CD14-positive monocyte (primary cell): ENCODE measurements at regions not wholly inside any gene's neighbourhood (a gene's known extent, or its start where the extent isn't known, plus 50 kb on each side); places are given as distances from the start of the nearest gene placed in this dataset.

Experiments
- DNase-seq, 3 donors: peaks; one replicate each; pipeline ENCODE4 v3.0.0-alpha.2; 2011 to 2022
- H2AFZ ChIP-seq: 2 replicates; pipeline ENCODE4 v1.6.0; 2012; ENCODE audit warnings: mild to moderate bottlenecking, low read depth, low read length, inconsistent platforms; ENCODE audit not compliant: insufficient read depth, poor library complexity, severe bottlenecking
- H3K27ac ChIP-seq, 2 donors: 1 replicate in 1 of 2; 2 replicates in 1 of 2; pipeline ENCODE4 v1.5.1; 2012 to 2013; ENCODE audit warnings: low read length in 2 of 2, control low read depth in 1 of 2, inconsistent platforms in 1 of 2, low read depth in 1 of 2, mild to moderate bottlenecking in 1 of 2
- H3K27me3 ChIP-seq, 2 donors: one replicate each; pipeline versions ENCODE4 v1.6.0 to v1.6.1; 2011 to 2013; ENCODE audit warnings: low read length in 2 of 2; ENCODE audit not compliant: control insufficient read depth in 2 of 2, insufficient read depth in 2 of 2
- H3K36me3 ChIP-seq, 2 donors: replicated peaks in 1 of 2; 1 replicate in 1 of 2; 2 replicates in 1 of 2; pipeline versions ENCODE4 v1.5.1 to v1.6.1; 2012 to 2013; ENCODE audit warnings: low read length in 2 of 2, control low read depth in 1 of 2, inconsistent platforms in 1 of 2, mild to moderate bottlenecking in 1 of 2; ENCODE audit not compliant: insufficient read depth in 2 of 2, control insufficient read depth in 1 of 2
- H3K4me1 ChIP-seq, 2 donors: 1 replicate in 1 of 2; 2 replicates in 1 of 2; pipeline versions ENCODE4 v1.5.1 to v1.6.1; 2012 to 2013; ENCODE audit warnings: low read length in 2 of 2, control low read depth in 1 of 2, inconsistent platforms in 1 of 2, mild to moderate bottlenecking in 1 of 2, moderate library complexity in 1 of 2; ENCODE audit not compliant: insufficient read depth in 2 of 2, control insufficient read depth in 1 of 2
- H3K4me2 ChIP-seq: replicated peaks from 2 replicates; pipeline ENCODE3; 2012; ENCODE audit warnings: low read length, moderate library complexity, mild to moderate bottlenecking; ENCODE audit not compliant: poor library complexity, severe bottlenecking; ENCODE audit errors: extremely low read depth
- H3K4me3 ChIP-seq, 3 experiments: fragments of 200-600 bp in 1 of 3; sonication (generic) in 1 of 3; replicated peaks in 1 of 3; 1 replicate in 2 of 3; 2 replicates in 1 of 3; pipeline ENCODE4 v1.5.1; 2011 to 2013; ENCODE audit warnings: low read length in 3 of 3, mild to moderate bottlenecking in 3 of 3, control low read depth in 2 of 3, low read depth in 2 of 3, inconsistent platforms in 1 of 3, moderate library complexity in 1 of 3
- H3K79me2 ChIP-seq: 2 replicates; pipeline ENCODE4 v1.6.0; 2012; ENCODE audit warnings: mild to moderate bottlenecking, control low read depth, inconsistent platforms, low read length, moderate library complexity; ENCODE audit not compliant: insufficient read depth
- H3K9ac ChIP-seq: 2 replicates; pipeline ENCODE4 v1.6.0; 2017; ENCODE audit warnings: low read length, mild to moderate bottlenecking; ENCODE audit not compliant: insufficient read depth, poor library complexity, severe bottlenecking
- H3K9me3 ChIP-seq, 2 donors: replicated peaks in 1 of 2; 1 replicate in 1 of 2; 2 replicates in 1 of 2; pipeline versions ENCODE4 v1.5.1 to v1.6.1; 2012 to 2013; ENCODE audit warnings: low read length in 2 of 2, control low read depth in 1 of 2; ENCODE audit not compliant: control insufficient read depth in 1 of 2, insufficient read depth in 1 of 2
- H4K20me1 ChIP-seq: 2 replicates; pipeline ENCODE4 v1.6.0; 2012; ENCODE audit warnings: mild to moderate bottlenecking, low read length, control low read depth, moderate library complexity; ENCODE audit not compliant: insufficient read depth
- H3K27ac Mint-ChIP-seq, 7 donors: one replicate each; pipeline ENCODE4 v1.8.0; 2020; ENCODE audit warnings: mild to moderate bottlenecking in 7 of 7, mixed read lengths in 7 of 7, moderate library complexity in 6 of 7, inconsistent platforms in 2 of 7
- H3K27me3 Mint-ChIP-seq, 3 donors: one replicate each; pipeline ENCODE4 v1.8.0; 2021 to 2022; ENCODE audit warnings: low read depth in 3 of 3, mild to moderate bottlenecking in 3 of 3, mixed read lengths in 3 of 3, moderate library complexity in 3 of 3, inconsistent platforms in 1 of 3
- H3K36me3 Mint-ChIP-seq, 2 donors: one replicate each; pipeline ENCODE4 v1.8.0; 2020; ENCODE audit warnings: mixed read lengths in 2 of 2, inconsistent platforms in 1 of 2, mild to moderate bottlenecking in 1 of 2
- H3K4me1 Mint-ChIP-seq: one replicate; pipeline ENCODE4 v1.8.0; 2020; ENCODE audit warnings: mild to moderate bottlenecking, mixed read lengths
- H3K4me3 Mint-ChIP-seq, 2 donors: one replicate each; pipeline ENCODE4 v1.8.0; 2020; ENCODE audit warnings: mild to moderate bottlenecking in 2 of 2, mixed read lengths in 2 of 2, moderate library complexity in 1 of 2
- H3K9me3 Mint-ChIP-seq, 7 donors: one replicate each; pipeline ENCODE4 v1.8.0; 2020 to 2022; ENCODE audit warnings: mixed read lengths in 7 of 7, mild to moderate bottlenecking in 6 of 7, moderate library complexity in 6 of 7, inconsistent platforms in 2 of 7
- WGBS: methylation state at CpG from one replicate; pipeline ENCODE4 v1.1.5; 2013; ENCODE audit warnings: missing lambda C conversion rate; ENCODE audit not compliant: insufficient coverage; 5-methylcytosine and 5-hydroxymethylcytosine counted together
- intact Hi-C, 2 donors: fragments of 100-400 bp; cut with micrococcal nuclease; formaldehyde crosslinking; loops; one replicate each; pipeline versions ENCODE4 v1.15.0 to v1.15.1; 2023
- TF ChIP-seq, protein P1 (sequence below): fragments of 200-600 bp; IDR thresholded peaks from one replicate; pipeline ENCODE4 v1.8.0; 2022; ENCODE audit warnings: antibody characterized with exemption, mild to moderate bottlenecking

DNA sequence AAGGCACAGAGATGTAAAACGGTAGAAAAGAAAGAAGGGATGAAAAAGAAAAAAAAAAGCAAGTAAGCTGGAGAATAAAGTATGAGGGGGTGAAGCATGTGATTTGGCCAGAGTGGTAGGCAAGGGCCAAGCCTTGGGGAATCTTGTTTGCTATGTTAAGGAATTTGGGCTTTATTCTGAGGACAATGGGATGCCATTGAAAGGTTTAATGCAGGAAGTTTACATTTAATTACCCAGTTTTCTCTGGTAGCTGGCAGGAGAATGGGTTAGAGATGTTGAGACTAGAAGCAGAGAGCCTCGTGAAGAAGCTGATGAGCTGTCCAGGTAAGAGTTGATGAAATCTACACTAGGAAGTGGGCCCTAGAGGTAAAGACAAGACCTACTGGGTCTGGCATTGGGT is 455.9 kb downstream of the PDCD6IP start:
- no peaks in the 10 kb centered on the region for H3K4me1 Mint-ChIP-seq

DNA sequence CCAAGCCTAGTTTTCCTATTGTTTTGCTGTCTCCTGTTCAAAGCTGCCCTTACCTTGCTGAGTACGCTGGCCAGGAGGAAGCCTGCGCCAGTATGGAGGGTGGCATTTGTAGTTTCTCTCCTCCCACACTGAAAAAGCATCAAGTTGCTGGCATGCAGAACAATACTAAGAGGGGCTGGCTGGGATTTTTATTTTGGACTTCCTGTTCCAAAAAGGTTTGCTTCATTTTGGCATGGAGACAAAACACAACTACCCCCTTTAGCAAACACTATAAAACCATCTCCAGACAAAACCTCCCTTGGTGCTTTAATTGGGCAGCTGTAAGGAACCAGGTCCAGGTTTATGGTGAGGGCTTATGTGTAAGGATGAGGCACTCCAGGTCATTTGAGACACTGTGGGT is 457.6 kb downstream of the PDCD6IP start:
- H3K4me3 ChIP-seq: no peak overlapping the region
- Mint-ChIP-seq H3K36me3 (no peaks in the 10 kb centered on the region), H3K27me3 (peaks cover 0 to 3% (median 0%) of the 10 kb centered on the region in 3 donors), H3K4me3 (no peak overlapping the region), H3K9me3 (no peaks in the 10 kb centered on the region), H3K27ac (no peak overlapping the region), H3K4me1 (peaks cover 6% of the 10 kb centered on the region)
- H3K9ac ChIP-seq: no peak overlapping the region
- no peak overlapping the region for H3K4me2 ChIP-seq
- intact Hi-C loops: no loop called here
- TF ChIP-seq, protein P1, sequence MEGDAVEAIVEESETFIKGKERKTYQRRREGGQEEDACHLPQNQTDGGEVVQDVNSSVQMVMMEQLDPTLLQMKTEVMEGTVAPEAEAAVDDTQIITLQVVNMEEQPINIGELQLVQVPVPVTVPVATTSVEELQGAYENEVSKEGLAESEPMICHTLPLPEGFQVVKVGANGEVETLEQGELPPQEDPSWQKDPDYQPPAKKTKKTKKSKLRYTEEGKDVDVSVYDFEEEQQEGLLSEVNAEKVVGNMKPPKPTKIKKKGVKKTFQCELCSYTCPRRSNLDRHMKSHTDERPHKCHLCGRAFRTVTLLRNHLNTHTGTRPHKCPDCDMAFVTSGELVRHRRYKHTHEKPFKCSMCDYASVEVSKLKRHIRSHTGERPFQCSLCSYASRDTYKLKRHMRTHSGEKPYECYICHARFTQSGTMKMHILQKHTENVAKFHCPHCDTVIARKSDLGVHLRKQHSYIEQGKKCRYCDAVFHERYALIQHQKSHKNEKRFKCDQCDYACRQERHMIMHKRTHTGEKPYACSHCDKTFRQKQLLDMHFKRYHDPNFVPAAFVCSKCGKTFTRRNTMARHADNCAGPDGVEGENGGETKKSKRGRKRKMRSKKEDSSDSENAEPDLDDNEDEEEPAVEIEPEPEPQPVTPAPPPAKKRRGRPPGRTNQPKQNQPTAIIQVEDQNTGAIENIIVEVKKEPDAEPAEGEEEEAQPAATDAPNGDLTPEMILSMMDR: no peak
- H3K27me3 ChIP-seq: no peaks in the 10 kb centered on the region
- no peaks in the 10 kb centered on the region for H3K79me2 ChIP-seq
- H2AFZ ChIP-seq: no peak overlapping the region
- no CpG with 5 or more reads among the region's 2 CpGs for WGBS
- H3K4me1 ChIP-seq: peaks cover 4 to 5% of the 10 kb centered on the region in 2 donors
- H3K27ac ChIP-seq: no peak overlapping the region
- H3K36me3 ChIP-seq: no peaks in the 10 kb centered on the region
- DNase-seq: no peak
- no peaks in the 10 kb centered on the region for H3K9me3 ChIP-seq
- H4K20me1 ChIP-seq: no peaks in the 10 kb centered on the region

More for the DNA sequence above, 455.9 kb downstream of the PDCD6IP start:
- no peak overlapping the region for H3K27ac Mint-ChIP-seq
- Histone ChIP-seq H4K20me1 (no peaks in the 10 kb centered on the region), H3K9ac (no peak overlapping the region), H3K4me2 (no peak overlapping the region), H3K36me3 (no peaks in the 10 kb centered on the region), H3K9me3 (no peaks in the 10 kb centered on the region), H3K27me3 (no peaks in the 10 kb centered on the region), H3K27ac (no peak overlapping the region), H2AFZ (no peak overlapping the region), H3K4me3 (no peak overlapping the region), H3K79me2 (no peaks in the 10 kb centered on the region), H3K4me1 (no peaks in the 10 kb centered on the region)
- peaks cover 0 to 3% (median 0%) of the 10 kb centered on the region in 3 donors for H3K27me3 Mint-ChIP-seq
- no peak for DNase-seq
- 100% methylated on average over 1 of the region's 2 CpGs for WGBS
- no peaks in the 10 kb centered on the region for H3K9me3 Mint-ChIP-seq
- TF ChIP-seq, protein P1: no peak
- no peaks in the 10 kb centered on the region for H3K36me3 Mint-ChIP-seq
- intact Hi-C loops: no loop called here
- H3K4me3 Mint-ChIP-seq: no peak overlapping the region
